ENCODE measurements at regions not wholly inside any gene's neighbourhood (a gene's known extent, or its start where the extent isn't known, plus 50 kb on each side); places are given as distances from the start of the nearest gene placed in this dataset.

- TF ChIP-seq CTCF (tag by site-specific recombination; IDR thresholded peaks at IDR 0.05) (no peak), ZNF138 (tag by site-specific recombination; IDR thresholded peaks at IDR 0.05; ENCODE audit: borderline replicate concordance) (no peak), ZSCAN30 (tag by site-specific recombination; IDR thresholded peaks at IDR 0.05) (no peak), ZNF423 (tag by site-specific recombination; IDR thresholded peaks at IDR 0.05) (no peak), ZNF664 (tag by site-specific recombination; IDR thresholded peaks at IDR 0.05) (no peak), ZNF707 (tag by site-specific recombination; IDR thresholded peaks at IDR 0.05) (no peak), HOXD13 (CRISPR knock-in tag; IDR thresholded peaks at IDR 0.05; ENCODE audit: borderline replicate concordance) (no peak), ZNF513 (tag by site-specific recombination; IDR thresholded peaks at IDR 0.05) (no peak), ZNF416 (tag by site-specific recombination; IDR thresholded peaks at IDR 0.05) (no peak), ZNF449 (tag by site-specific recombination; IDR thresholded peaks at IDR 0.05) (no peak), PBX3 (CRISPR knock-in tag; IDR thresholded peaks at IDR 0.05) (no peak), ZNF792 (tag by site-specific recombination; IDR thresholded peaks at IDR 0.05) (no peak), ZNF350 (tag by site-specific recombination; IDR thresholded peaks at IDR 0.05) (no peak), ZNF704 (tag by site-specific recombination; IDR thresholded peaks at IDR 0.05) (no peak)
Observed at GRCh38 chr9:129349665-129349947, 171.5 kb upstream of the IER5L start.
